ENCODE measurements at regions not wholly inside any gene's neighbourhood (a gene's known extent, or its start where the extent isn't known, plus 50 kb on each side); places are given as distances from the start of the nearest gene placed in this dataset.

- H3K4me2 ChIP-seq (ENCODE audit: low read length), result no peak overlapping the region
- WGBS (ENCODE audit: extremely low coverage, insufficient coverage, low lambda C conversion rate), result no CpG with 5 or more reads among the region's 4 CpGs
Observed at GRCh38 chr7:24140001-24140400, 144.0 kb upstream of the NPY start.

GRCh38 chr7:24141874-24142509 is 142.0 kb upstream of the NPY start:
- no peak overlapping the region for H3K18ac ChIP-seq (ENCODE audit: low read length)
- H3K23ac ChIP-seq (ENCODE audit: low read length), result no peak overlapping the region
- WGBS (ENCODE audit: extremely low coverage, insufficient coverage, low lambda C conversion rate), result no CpG with 5 or more reads among the region's 15 CpGs
- no peaks in the 10 kb centered on the region for H3K79me1 ChIP-seq (ENCODE audit: low read length)
- no peaks in the 10 kb centered on the region for H3K4me1 ChIP-seq (ENCODE audit: control insufficient read depth, low read depth, low read length)
- DNase-seq, result no peak
- H3K36me3 ChIP-seq (ENCODE audit: control insufficient read depth, insufficient read depth, low read length), result no peaks in the 10 kb centered on the region
- H3K79me2 ChIP-seq (ENCODE audit: control insufficient read depth, insufficient read depth, low read length), result no peaks in the 10 kb centered on the region
- no peak overlapping the region for H2BK5ac ChIP-seq (ENCODE audit: low read length)
- H2BK120ac ChIP-seq (ENCODE audit: low read depth, low read length), result no peak overlapping the region
- no peaks in the 10 kb centered on the region for H3K27me3 ChIP-seq (ENCODE audit: insufficient read depth, low read length, poor library complexity)
- H3K27ac ChIP-seq (ENCODE audit: low read depth, low read length), result no peak overlapping the region
- no peak overlapping the region for H3K4me2 ChIP-seq (ENCODE audit: low read length)
- H3K4ac ChIP-seq (ENCODE audit: low read depth, low read length), result no peak overlapping the region
- H4K5ac ChIP-seq (ENCODE audit: low read length), result no peak overlapping the region
- no peak overlapping the region for H4K8ac ChIP-seq (ENCODE audit: low read depth, low read length)
- H3K9ac ChIP-seq (ENCODE audit: low read length), result no peak overlapping the region
- H3K4me3 ChIP-seq (ENCODE audit: low read length), result no peak overlapping the region
- no peak overlapping the region for H3K56ac ChIP-seq (ENCODE audit: low read length)
- H2AK5ac ChIP-seq (ENCODE audit: low read length), result no peak overlapping the region
- no peak overlapping the region for H2BK15ac ChIP-seq (replicated peaks; ENCODE audit: low read depth)

More at GRCh38 chr7:24140001-24140400, 144.0 kb upstream of the NPY start:
- Histone ChIP-seq H2BK120ac (ENCODE audit: low read depth, low read length) (no peak overlapping the region), H3K79me2 (ENCODE audit: control insufficient read depth, insufficient read depth, low read length) (no peaks in the 10 kb centered on the region), H2AK5ac (ENCODE audit: low read length) (no peak overlapping the region), H4K8ac (ENCODE audit: low read depth, low read length) (no peak overlapping the region), H3K27ac (ENCODE audit: low read depth, low read length) (no peak overlapping the region), H3K4me1 (ENCODE audit: control insufficient read depth, low read depth, low read length) (no peaks in the 10 kb centered on the region), H3K23ac (ENCODE audit: low read length) (no peak overlapping the region), H3K79me1 (ENCODE audit: low read length) (no peaks in the 10 kb centered on the region), H2BK15ac (replicated peaks; ENCODE audit: low read depth) (no peak overlapping the region), H3K56ac (ENCODE audit: low read length) (no peak overlapping the region), H4K5ac (ENCODE audit: low read length) (no peak overlapping the region), H3K4me3 (ENCODE audit: low read length) (no peak overlapping the region), H3K4ac (ENCODE audit: low read depth, low read length) (no peak overlapping the region), H3K27me3 (ENCODE audit: insufficient read depth, low read length, poor library complexity) (no peaks in the 10 kb centered on the region), H3K36me3 (ENCODE audit: control insufficient read depth, insufficient read depth, low read length) (no peaks in the 10 kb centered on the region), H3K18ac (ENCODE audit: low read length) (no peak overlapping the region), H2BK5ac (ENCODE audit: low read length) (no peak overlapping the region), H3K9ac (ENCODE audit: low read length) (no peak overlapping the region)
- DNase-seq, result no peak

GRCh38 chr7:24143547-24143946 is 140.4 kb upstream of the NPY start:
- Histone ChIP-seq H3K27ac (ENCODE audit: low read depth, low read length) (no peak overlapping the region), H3K79me1 (ENCODE audit: low read length) (no peaks in the 10 kb centered on the region)
- DNase-seq, result no peak

GRCh38 chr7:24151944-24152343 is 132.0 kb upstream of the NPY start:
- no peaks in the 10 kb centered on the region for H3K79me2 ChIP-seq (ENCODE audit: control insufficient read depth, insufficient read depth, low read length)
- H3K36me3 ChIP-seq (ENCODE audit: control insufficient read depth, insufficient read depth, low read length), result no peaks in the 10 kb centered on the region
- H3K56ac ChIP-seq (ENCODE audit: low read length), result no peak overlapping the region
- no peak overlapping the region for H3K23ac ChIP-seq (ENCODE audit: low read length)
- no peak overlapping the region for H2AK5ac ChIP-seq (ENCODE audit: low read length)
- no peaks in the 10 kb centered on the region for H3K27me3 ChIP-seq (ENCODE audit: insufficient read depth, low read length, poor library complexity)
- no CpG with 5 or more reads among the region's 1 CpG for WGBS (ENCODE audit: extremely low coverage, insufficient coverage, low lambda C conversion rate)
- H2BK120ac ChIP-seq (ENCODE audit: low read depth, low read length), result no peak overlapping the region
- no peak overlapping the region for H2BK5ac ChIP-seq (ENCODE audit: low read length)
- no peak overlapping the region for H3K27ac ChIP-seq (ENCODE audit: low read depth, low read length)
- H3K4me1 ChIP-seq (ENCODE audit: control insufficient read depth, low read depth, low read length), result no peaks in the 10 kb centered on the region
- DNase-seq, result no peak
- H2BK15ac ChIP-seq (replicated peaks; ENCODE audit: low read depth), result no peak overlapping the region
- H3K79me1 ChIP-seq (ENCODE audit: low read length), result no peaks in the 10 kb centered on the region
- H3K18ac ChIP-seq (ENCODE audit: low read length), result no peak overlapping the region
- H3K4ac ChIP-seq (ENCODE audit: low read depth, low read length), result no peak overlapping the region
- H4K5ac ChIP-seq (ENCODE audit: low read length), result no peak overlapping the region
- H3K4me2 ChIP-seq (ENCODE audit: low read length), result no peak overlapping the region
- no peak overlapping the region for H3K9ac ChIP-seq (ENCODE audit: low read length)
- no peak overlapping the region for H3K4me3 ChIP-seq (ENCODE audit: low read length)
- no peak overlapping the region for H4K8ac ChIP-seq (ENCODE audit: low read depth, low read length)

More at GRCh38 chr7:24143547-24143946, 140.4 kb upstream of the NPY start:
- Histone ChIP-seq H2BK5ac (ENCODE audit: low read length) (no peak overlapping the region), H3K23ac (ENCODE audit: low read length) (no peak overlapping the region), H3K4ac (ENCODE audit: low read depth, low read length) (no peak overlapping the region), H2BK120ac (ENCODE audit: low read depth, low read length) (no peak overlapping the region), H3K79me2 (ENCODE audit: control insufficient read depth, insufficient read depth, low read length) (no peaks in the 10 kb centered on the region), H3K4me2 (ENCODE audit: low read length) (no peak overlapping the region), H3K36me3 (ENCODE audit: control insufficient read depth, insufficient read depth, low read length) (no peaks in the 10 kb centered on the region), H2AK5ac (ENCODE audit: low read length) (no peak overlapping the region), H3K4me1 (ENCODE audit: control insufficient read depth, low read depth, low read length) (no peaks in the 10 kb centered on the region), H4K5ac (ENCODE audit: low read length) (no peak overlapping the region), H2BK15ac (replicated peaks; ENCODE audit: low read depth) (no peak overlapping the region), H3K27me3 (ENCODE audit: insufficient read depth, low read length, poor library complexity) (no peaks in the 10 kb centered on the region), H3K18ac (ENCODE audit: low read length) (no peak overlapping the region), H3K4me3 (ENCODE audit: low read length) (no peak overlapping the region), H3K9ac (ENCODE audit: low read length) (no peak overlapping the region), H4K8ac (ENCODE audit: low read depth, low read length) (no peak overlapping the region), H3K56ac (ENCODE audit: low read length) (no peak overlapping the region)
- WGBS (ENCODE audit: extremely low coverage, insufficient coverage, low lambda C conversion rate), result no CpG with 5 or more reads among the region's 4 CpGs

GRCh38 chr7:24152356-24152755 is 131.6 kb upstream of the NPY start:
- Histone ChIP-seq H4K5ac (ENCODE audit: low read length) (no peak overlapping the region), H3K27ac (ENCODE audit: low read depth, low read length) (no peak overlapping the region), H3K36me3 (ENCODE audit: control insufficient read depth, insufficient read depth, low read length) (no peaks in the 10 kb centered on the region), H2BK120ac (ENCODE audit: low read depth, low read length) (no peak overlapping the region), H3K79me2 (ENCODE audit: control insufficient read depth, insufficient read depth, low read length) (no peaks in the 10 kb centered on the region), H3K4ac (ENCODE audit: low read depth, low read length) (no peak overlapping the region), H2BK15ac (replicated peaks; ENCODE audit: low read depth) (no peak overlapping the region), H3K56ac (ENCODE audit: low read length) (no peak overlapping the region), H2BK5ac (ENCODE audit: low read length) (no peak overlapping the region), H3K23ac (ENCODE audit: low read length) (no peak overlapping the region), H3K79me1 (ENCODE audit: low read length) (no peaks in the 10 kb centered on the region), H3K4me1 (ENCODE audit: control insufficient read depth, low read depth, low read length) (no peaks in the 10 kb centered on the region), H3K9ac (ENCODE audit: low read length) (no peak overlapping the region), H3K27me3 (ENCODE audit: insufficient read depth, low read length, poor library complexity) (no peaks in the 10 kb centered on the region), H3K4me2 (ENCODE audit: low read length) (no peak overlapping the region), H2AK5ac (ENCODE audit: low read length) (no peak overlapping the region), H3K4me3 (ENCODE audit: low read length) (no peak overlapping the region), H3K18ac (ENCODE audit: low read length) (no peak overlapping the region), H4K8ac (ENCODE audit: low read depth, low read length) (no peak overlapping the region)
- no CpG with 5 or more reads among the region's 1 CpG for WGBS (ENCODE audit: extremely low coverage, insufficient coverage, low lambda C conversion rate)
- no peak for DNase-seq

GRCh38 chr7:24152877-24153472 is 131.0 kb upstream of the NPY start:
- Histone ChIP-seq H3K56ac (ENCODE audit: low read length) (no peak overlapping the region), H2BK120ac (ENCODE audit: low read depth, low read length) (no peak overlapping the region), H3K4me3 (ENCODE audit: low read length) (no peak overlapping the region), H2BK5ac (ENCODE audit: low read length) (no peak overlapping the region), H3K36me3 (ENCODE audit: control insufficient read depth, insufficient read depth, low read length) (no peaks in the 10 kb centered on the region), H3K18ac (ENCODE audit: low read length) (no peak overlapping the region), H4K5ac (ENCODE audit: low read length) (no peak overlapping the region), H3K4me1 (ENCODE audit: control insufficient read depth, low read depth, low read length) (no peaks in the 10 kb centered on the region), H2BK15ac (replicated peaks; ENCODE audit: low read depth) (no peak overlapping the region), H3K9ac (ENCODE audit: low read length) (no peak overlapping the region), H3K79me2 (ENCODE audit: control insufficient read depth, insufficient read depth, low read length) (no peaks in the 10 kb centered on the region), H4K8ac (ENCODE audit: low read depth, low read length) (no peak overlapping the region), H3K4ac (ENCODE audit: low read depth, low read length) (no peak overlapping the region), H3K27ac (ENCODE audit: low read depth, low read length) (no peak overlapping the region), H2AK5ac (ENCODE audit: low read length) (no peak overlapping the region), H3K79me1 (ENCODE audit: low read length) (no peaks in the 10 kb centered on the region), H3K27me3 (ENCODE audit: insufficient read depth, low read length, poor library complexity) (no peaks in the 10 kb centered on the region), H3K4me2 (ENCODE audit: low read length) (no peak overlapping the region), H3K23ac (ENCODE audit: low read length) (no peak overlapping the region)
- DNase-seq, result no peak
- no CpG with 5 or more reads among the region's 6 CpGs for WGBS (ENCODE audit: extremely low coverage, insufficient coverage, low lambda C conversion rate)
